Uterus (tissue), 3 donors: ENCODE measurements at regions not wholly inside any gene's neighbourhood (a gene's known extent, or its start where the extent isn't known, plus 50 kb on each side); places are given as distances from the start of the nearest gene placed in this dataset.

ENCODE experiments used
- DNase-seq, 2 donors: peaks; one replicate each; pipeline ENCODE4 v3.0.0-alpha.2; 2019 to 2020
- H3K27ac ChIP-seq, 2 donors: fragments of 200-600 bp; sonication (generic); 1 replicate in 1 of 2; 2 replicates in 1 of 2; pipeline ENCODE4 v1.5.1; 2016 to 2018
- H3K27me3 ChIP-seq, 2 donors: fragments of 200-600 bp; sonication (generic); one replicate each; pipeline ENCODE4 v1.5.1; 2018 to 2019; ENCODE audit warnings: control low read depth in 1 of 2
- H3K36me3 ChIP-seq, 2 donors: fragments of 200-600 bp; sonication (generic); one replicate each; pipeline ENCODE4 v1.5.1; 2019; ENCODE audit warnings: control low read depth in 1 of 2
- H3K4me1 ChIP-seq, 2 donors: fragments of 200-600 bp; sonication (generic); one replicate each; pipeline ENCODE4 v1.5.1; 2018 to 2019; ENCODE audit warnings: control low read depth in 1 of 2
- H3K4me3 ChIP-seq, 2 donors: fragments of 200-600 bp; sonication (generic); 1 replicate in 1 of 2; 2 replicates in 1 of 2; pipeline ENCODE4 v1.5.1; 2018 to 2019; ENCODE audit warnings: mild to moderate bottlenecking in 1 of 2
- H3K9me3 ChIP-seq, 2 donors: fragments of 200-600 bp; sonication (generic); one replicate each; pipeline ENCODE4 v1.5.1; 2019; ENCODE audit warnings: control low read depth in 1 of 2
- CTCF ChIP-seq, 4 experiments: fragments of 200-600 bp in 2 of 4; fragments of 450-650 bp in 2 of 4; sonication (generic) in 2 of 4; IDR thresholded peaks; one replicate each; pipeline ENCODE4 v1.5.1; 2016 to 2019; ENCODE audit warnings: antibody characterized with exemption in 4 of 4, mild to moderate bottlenecking in 2 of 4, moderate library complexity in 1 of 4
- POLR2A ChIP-seq, 2 donors: fragments of 450-650 bp; IDR thresholded peaks; one replicate each; pipeline ENCODE4 v1.6.1; 2016; ENCODE audit warnings: antibody characterized with exemption in 2 of 2, mild to moderate bottlenecking in 1 of 2, moderate library complexity in 1 of 2
- intact Hi-C: fragments of 100-400 bp; cut with DNase I; formaldehyde crosslinking; loops from one replicate; pipeline ENCODE4 v1.15.1; 2023; ENCODE audit warnings: low total_unique reads
- donor health status: DM: yes; HTN: yes; CAD: no.

GRCh38 chr18:76722224-76723061, 99.9 kb upstream of the ZNF236 start:
- TF ChIP-seq CTCF (IDR thresholded peaks at IDR 0.05) (no peak), POLR2A (IDR thresholded peaks at IDR 0.05) (no peak)
- no peak overlapping the region for H3K27ac ChIP-seq
- no peak overlapping the region for H3K4me3 ChIP-seq
- no peaks in the 10 kb centered on the region for H3K36me3 ChIP-seq
- no peaks in the 10 kb centered on the region for H3K27me3 ChIP-seq
- no peak for DNase-seq
- intact Hi-C loops = no loop called here
- H3K9me3 ChIP-seq = no peaks in the 10 kb centered on the region
- H3K4me1 ChIP-seq = no peaks in the 10 kb centered on the region

DNA sequence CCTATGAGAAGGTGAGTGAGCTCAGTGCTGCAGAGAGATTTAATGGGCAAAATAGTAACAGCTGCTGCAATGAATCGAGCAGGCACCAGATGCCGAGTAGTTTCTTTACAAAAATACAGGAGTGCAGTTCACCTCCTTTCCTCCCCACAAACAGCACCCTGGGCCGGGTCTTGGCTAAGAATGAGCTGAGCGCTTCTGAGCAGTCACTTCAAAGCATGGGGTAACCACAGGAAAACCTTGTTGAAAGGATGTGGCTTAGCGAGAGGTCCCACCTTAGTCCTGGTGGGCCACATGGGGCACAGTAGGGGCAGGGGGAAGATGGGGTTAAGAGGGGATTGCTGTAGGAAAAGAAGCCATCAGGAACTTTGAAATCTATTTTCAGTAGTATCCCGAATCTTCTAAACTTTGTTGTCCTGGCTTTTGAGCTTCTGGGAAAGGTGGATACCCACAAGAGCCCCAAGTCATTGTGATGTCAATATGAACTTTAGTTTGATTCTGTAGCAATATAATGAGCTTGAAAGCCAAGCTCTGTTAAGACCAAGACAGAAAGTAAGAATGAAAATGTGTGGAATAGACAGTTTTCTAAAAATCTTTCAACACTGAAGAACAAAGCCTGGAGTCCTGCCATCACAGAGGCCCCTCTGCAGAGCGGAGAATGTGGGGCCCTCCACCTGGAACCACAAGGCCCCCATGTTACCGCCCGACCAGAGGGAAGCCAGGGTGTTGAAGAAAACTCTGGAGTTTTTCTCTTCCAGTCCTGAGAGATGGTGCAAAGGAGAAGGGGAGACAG, 101.0 kb upstream of the ZNF236 start:
- Histone ChIP-seq H3K36me3 (no peaks in the 10 kb centered on the region), H3K27me3 (no peaks in the 10 kb centered on the region), H3K4me3 (no peak overlapping the region), H3K4me1 (no peaks in the 10 kb centered on the region), H3K9me3 (no peaks in the 10 kb centered on the region), H3K27ac (no peak overlapping the region)
- intact Hi-C loops = no loop called here
- DNase-seq = no peak
- no peak for TF ChIP-seq POLR2A (IDR thresholded peaks at IDR 0.05)
- TF ChIP-seq CTCF (IDR thresholded peaks at IDR 0.05) = no peak

DNA sequence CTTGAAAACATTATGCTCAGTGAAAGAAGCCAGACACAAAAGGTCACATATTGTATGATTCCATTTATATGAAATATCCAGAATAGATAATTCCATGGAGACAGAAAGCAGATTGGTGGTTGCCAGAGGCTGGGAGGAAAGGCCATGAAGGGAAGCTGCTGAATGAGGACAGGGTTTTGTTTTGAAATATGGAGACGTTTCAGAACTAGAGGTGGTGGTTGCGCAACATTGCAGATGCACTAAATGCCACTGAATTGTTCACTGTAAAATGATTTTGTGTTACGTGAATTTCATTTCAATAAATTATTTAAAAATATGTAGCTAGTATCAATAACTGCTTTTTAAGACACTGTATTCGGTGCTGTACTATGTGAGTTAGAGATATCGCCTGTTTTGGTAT, 101.7 kb upstream of the ZNF236 start:
- Histone ChIP-seq H3K4me1 (no peaks in the 10 kb centered on the region), H3K27me3 (no peaks in the 10 kb centered on the region), H3K9me3 (no peaks in the 10 kb centered on the region), H3K4me3 (no peak overlapping the region), H3K27ac (no peak overlapping the region), H3K36me3 (no peaks in the 10 kb centered on the region)
- intact Hi-C loops = no loop called here
- TF ChIP-seq CTCF (IDR thresholded peaks at IDR 0.05) (no peak), POLR2A (IDR thresholded peaks at IDR 0.05) (no peak)
- DNase-seq = no peak

DNA sequence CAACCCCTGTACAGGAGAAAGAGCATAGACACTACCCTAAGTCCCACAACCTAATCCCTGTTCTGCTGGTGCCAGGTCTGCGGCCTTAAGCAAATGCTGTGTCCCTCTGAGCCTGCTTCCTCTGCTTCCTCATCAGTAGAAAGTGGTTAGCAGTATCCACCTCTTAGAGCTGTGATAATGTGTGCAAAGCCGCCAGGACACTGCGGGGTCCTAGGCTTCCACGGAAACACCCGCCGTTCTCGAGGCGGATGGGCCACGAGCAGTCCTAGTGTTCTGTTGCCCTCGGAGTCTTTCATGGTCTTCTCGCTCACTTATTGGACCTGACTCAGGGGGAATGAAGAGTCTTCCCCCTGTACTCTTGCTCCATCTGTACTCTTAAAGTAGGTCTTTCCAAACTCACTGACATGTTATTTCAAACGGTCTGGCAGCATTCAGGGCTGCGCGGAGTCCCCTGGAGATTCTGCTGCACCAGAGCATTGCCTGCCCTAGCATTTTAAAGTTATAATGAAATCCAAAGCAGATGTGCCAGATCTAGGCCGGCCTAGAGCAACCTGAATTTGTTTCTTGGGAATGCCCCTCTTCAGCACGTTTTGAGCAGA, 107.2 kb upstream of the ZNF236 start:
- peak; percentile 54 to 67 for DNase-seq
- intact Hi-C loops = no loop called here
- TF ChIP-seq POLR2A (IDR thresholded peaks at IDR 0.05) = no peak
- no peak for TF ChIP-seq CTCF (IDR thresholded peaks at IDR 0.05)
- Histone ChIP-seq H3K9me3 (no peaks in the 10 kb centered on the region), H3K27ac (peak overlapping the region; percentile 57 to 65), H3K36me3 (no peaks in the 10 kb centered on the region), H3K4me3 (no peak overlapping the region), H3K27me3 (no peaks in the 10 kb centered on the region), H3K4me1 (no peaks in the 10 kb centered on the region)

GRCh38 chr18:76713432-76713831, 108.9 kb upstream of the ZNF236 start:
- H3K27ac ChIP-seq = no peak overlapping the region
- H3K27me3 ChIP-seq = no peaks in the 10 kb centered on the region
- H3K4me3 ChIP-seq = no peak overlapping the region
- TF ChIP-seq CTCF (IDR thresholded peaks at IDR 0.05) (no peak), POLR2A (IDR thresholded peaks at IDR 0.05) (no peak)
- no peak for DNase-seq
- no peaks in the 10 kb centered on the region for H3K4me1 ChIP-seq
- no peaks in the 10 kb centered on the region for H3K9me3 ChIP-seq
- H3K36me3 ChIP-seq = no peaks in the 10 kb centered on the region
- intact Hi-C loops = no loop called here
